IPS DF 4.7 (cell line): ENCODE measurements at regions not wholly inside any gene's neighbourhood (a gene's known extent, or its start where the extent isn't known, plus 50 kb on each side); places are given as distances from the start of the nearest gene placed in this dataset.
"Not testable (repeated sequence)": the region's sequence is repeated elsewhere in the genome, so short reads cannot be mapped to it uniquely, and the experiment has no call there.

ENCODE experiments used
- DNase-seq: peaks from one replicate; pipeline ENCODE4 v3.0.0-alpha.2; 2013; ENCODE audit warnings: low spot score; ENCODE audit errors: extremely low read depth

DNA sequence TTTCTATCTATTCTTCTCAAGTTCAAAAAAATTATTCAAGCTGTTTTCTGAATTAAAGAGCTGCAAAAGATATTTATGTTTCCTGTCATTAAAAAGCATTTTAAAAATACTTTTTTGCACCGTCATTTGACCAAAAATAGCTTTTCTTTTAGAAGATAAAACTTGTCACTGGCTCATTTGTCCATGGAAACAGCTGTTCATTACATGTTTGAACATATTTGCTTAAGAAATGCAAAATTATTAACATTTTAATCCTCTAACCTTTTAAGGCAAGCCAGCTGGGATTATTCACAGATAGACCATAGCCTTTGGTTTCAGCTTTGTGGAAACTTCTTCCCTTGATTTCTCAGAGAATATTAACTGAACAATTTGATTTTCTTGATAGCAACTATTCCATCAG is 393.9 kb downstream of the TUSC1 start:
- DNase-seq, result no peak

DNA sequence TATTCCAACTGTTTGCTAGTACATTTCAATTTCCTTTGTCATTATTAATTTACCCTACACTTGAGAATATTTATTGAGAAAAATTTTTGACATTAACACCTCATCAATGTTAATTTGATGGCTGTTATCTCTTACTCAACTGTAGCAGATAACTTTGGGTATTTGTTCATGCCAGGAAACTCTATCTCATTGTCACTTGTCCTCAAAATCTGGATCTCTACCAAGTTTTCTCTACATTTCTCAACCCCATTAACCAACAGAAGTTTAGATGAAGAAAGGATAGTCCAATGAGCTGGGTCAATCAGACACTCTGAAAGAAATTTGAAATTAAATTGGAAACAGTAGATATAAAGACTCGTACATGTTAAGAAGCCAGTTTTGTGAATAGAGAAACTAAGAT is 395.3 kb downstream of the TUSC1 start:
- DNase-seq, result no peak

DNA sequence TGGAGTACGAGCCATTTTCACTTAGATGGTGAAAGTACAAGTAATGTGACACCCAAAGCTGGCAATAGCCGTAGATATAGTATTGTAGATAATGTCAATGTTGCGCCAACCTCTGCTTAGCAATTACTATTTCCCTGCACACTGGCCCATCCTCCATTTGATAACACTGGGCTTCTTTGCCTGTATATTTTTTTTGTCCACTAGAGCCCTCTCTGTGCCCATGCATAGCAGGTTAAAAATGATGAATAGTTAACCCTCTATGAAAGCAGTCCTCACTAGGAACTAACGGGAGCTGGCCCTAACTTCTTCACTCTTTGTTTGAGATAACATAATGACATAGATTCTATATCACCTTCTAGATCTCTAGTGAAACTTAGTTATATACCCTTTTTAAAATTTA is 416.8 kb downstream of the TUSC1 start:
- DNase-seq, result no peak

DNA sequence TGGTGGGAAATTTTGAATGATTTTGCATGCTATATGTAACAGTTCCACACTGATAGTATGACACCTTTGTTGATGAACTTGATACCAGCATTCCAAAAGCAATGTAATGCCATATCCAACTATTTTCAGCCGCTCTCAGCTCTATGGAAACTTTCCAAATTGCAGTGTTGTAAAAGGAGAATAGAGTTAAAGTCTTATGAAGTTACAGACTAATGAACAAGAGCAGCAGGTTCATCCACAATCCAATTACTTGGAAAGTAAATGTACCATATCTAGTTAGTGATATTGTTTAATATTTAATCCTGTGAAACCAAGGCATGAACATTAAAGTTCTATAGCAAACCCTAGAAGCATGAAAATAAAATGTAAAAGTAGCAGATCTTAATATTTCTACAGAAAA is 418.2 kb downstream of the TUSC1 start:
- no peak for DNase-seq

DNA sequence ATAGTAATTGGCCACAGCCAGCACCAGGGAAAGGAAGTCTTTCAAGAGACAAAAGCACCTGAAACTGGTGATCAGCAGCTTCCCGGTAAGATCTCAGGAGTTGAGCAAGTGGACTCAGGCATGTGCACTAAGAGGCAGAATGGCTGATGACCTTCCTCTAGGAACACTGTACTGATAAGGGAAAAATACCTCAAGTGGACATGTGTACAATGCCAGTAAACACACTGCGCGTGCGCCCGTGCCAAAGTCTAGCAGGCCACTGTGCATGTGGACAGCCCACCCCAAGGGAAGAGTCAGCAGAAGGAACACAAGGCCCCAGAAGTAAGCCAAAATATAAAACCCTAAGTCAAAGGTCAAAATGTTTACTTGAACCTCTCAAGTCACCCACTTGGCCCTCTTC is 423.0 kb downstream of the TUSC1 start:
- DNase-seq, result no peak

DNA sequence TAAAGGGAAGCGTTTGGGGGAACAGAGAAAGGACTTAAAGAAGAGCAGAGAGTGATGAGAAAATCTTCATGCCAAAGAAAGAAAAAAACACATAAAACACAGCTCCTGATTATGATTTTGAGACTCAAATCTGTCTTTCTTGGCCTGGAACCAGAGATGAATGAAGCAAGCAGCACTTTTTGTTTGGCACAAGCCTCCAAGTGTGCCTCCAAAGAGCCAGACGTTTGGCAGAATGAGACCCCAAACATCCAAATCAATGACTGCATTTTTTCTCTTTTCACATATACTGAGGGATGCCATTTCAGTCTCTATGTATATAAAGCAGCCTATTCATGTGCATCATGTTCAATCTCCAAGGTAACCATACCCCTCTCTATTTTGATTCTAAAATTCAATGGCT is 424.2 kb downstream of the TUSC1 start:
- DNase-seq, result no peak

DNA sequence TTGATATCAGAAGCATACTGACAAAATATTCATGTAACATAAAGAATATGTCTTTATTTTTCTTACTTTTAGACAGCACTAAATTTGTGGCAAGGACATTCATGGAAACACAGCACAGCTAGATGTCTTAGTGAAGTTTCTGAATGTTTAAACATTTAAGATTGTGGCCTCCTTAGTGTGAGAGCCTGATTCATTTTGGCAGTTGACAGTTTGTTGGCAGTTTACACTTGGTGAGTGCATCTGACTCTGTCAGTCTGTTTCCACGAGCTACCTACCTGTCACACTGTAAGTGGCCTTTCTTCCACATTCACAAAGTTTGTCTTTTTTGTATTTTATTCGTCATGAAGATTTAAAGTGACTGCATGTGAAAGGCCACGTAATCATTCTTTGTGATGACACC is 436.8 kb downstream of the TUSC1 start:
- DNase-seq, result no peak

DNA sequence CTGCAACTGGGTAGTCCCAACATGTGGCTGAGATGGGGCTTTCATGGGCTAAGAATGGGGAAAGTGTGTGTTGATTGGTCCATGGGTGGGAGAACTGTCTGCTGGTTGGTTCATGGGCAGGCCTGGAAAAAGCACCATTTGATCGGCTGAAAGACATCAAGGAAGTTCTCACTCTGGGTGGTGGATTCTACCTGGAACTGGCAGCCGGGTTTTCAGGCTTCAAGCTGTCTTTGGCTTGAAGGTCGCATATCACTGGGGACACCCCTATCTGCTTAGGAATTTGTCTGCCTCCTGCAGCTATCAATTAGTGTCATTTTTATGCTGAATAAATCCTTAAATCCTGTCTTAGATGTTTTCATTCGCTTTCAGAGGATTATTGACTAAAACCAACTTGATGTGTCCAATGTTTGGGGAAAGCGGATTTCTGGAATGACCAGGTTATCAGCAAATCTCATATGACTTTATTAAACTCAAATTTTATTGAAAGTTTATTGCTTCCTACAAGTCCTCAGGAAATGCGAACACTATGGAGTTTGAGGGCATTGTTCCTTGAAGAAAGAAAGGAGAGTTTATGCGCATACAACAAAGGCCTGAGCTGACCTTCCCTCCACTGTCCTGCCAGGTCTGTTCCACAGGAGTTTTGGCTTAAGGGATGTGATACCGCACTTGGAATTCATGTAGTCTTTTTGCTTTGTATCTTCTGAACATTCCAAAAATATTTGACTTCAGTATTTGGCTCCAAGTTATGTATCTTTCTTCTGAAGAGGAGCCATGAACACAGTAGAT is 451.1 kb downstream of the TUSC1 start:
- no peak for DNase-seq

DNA sequence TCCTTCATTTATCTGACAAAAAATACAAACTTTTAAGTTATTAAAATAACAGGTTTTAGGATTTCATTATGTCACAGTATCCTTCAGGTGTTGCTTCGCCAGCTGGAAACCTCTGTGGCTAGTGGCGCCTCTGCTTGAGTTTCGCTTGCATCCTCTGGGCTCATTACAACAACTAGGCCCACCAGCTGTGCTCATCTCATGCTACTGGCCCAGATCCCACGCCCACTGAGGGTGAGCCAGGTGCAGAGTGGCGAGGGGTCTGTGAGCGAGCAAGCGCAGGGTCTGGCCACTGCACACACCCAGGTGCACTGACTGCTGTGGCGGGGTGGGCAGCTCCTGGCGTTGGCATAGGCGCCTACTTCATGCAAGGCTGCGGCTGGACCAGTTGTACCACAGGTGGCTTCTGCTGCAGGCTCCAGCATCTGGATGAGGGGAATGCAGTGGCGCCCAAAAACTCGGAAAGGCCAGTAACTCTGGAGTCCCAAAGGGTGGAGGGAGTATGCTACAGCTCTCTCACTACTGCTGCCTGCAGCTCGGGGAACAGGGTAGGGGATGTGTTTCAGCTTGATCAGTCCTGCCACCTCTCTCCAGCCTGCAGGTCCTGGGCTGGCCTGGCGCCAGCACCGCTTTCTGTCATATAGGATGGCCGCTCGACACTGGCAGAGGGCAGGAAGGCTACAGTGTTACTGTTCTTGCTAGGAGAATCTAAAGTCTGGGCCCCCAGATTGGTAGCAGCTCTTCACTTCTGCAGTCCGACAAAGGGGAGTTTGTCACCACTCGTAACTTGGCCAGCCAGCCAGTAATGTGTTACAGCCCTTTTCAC is 452.1 kb downstream of the TUSC1 start:
- no peak for DNase-seq

DNA sequence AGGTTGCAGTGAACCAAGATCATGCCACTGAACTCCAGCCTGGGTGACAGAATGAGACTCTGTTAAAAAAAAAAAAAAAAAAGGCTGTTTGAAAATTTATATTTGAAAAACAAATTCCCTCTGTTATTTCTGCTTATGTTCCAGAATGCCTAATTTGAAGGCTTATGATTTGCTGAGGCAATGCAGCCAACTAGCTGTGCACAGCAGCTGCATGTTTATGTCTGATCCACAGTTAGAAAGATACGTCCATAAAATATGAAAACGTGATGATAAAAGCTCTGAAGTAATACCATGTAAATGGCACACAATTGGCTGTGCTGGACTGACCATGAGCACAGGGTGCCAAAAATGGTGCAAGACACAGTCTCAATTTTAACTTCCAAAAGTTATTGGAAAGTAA is 453.2 kb downstream of the TUSC1 start:
- no peak for DNase-seq

DNA sequence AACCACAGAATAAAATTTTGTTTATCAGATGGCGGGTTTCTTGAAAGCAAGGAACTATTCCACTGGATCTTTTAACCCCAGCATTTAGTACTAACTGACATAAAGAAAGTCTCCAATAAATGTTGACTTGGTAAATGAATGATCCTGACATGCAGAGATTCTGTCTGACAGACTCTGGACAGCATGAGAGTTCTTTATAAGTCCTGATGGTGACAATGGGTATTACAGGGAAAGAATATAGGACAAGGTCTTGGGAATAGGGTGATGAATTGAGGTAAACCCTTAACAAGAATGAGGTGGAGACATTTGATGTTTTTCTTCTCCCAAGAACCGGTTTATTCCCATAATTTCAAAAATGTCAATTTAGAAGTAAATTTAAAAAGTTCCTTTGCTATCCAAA is 453.9 kb downstream of the TUSC1 start:
- no peak for DNase-seq

DNA sequence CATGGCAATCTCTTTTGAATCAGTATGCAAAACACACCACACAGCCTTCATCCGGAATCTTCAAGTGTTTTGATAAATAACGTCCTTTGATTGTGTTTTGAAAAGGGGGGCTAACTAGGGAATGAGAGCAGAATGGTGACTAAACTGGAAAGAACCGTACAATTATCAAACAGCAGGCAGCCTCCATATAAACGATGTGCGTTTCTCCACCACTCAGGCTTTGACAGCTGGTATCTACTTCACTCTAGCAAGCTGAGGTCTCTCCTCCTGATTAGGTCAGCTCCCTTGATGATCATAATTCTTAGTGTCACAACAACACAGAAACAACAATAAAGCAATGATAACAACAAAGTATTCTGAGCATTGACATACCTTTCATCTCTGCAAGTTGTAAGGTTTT is 465.9 kb downstream of the TUSC1 start:
- no peak for DNase-seq

DNA sequence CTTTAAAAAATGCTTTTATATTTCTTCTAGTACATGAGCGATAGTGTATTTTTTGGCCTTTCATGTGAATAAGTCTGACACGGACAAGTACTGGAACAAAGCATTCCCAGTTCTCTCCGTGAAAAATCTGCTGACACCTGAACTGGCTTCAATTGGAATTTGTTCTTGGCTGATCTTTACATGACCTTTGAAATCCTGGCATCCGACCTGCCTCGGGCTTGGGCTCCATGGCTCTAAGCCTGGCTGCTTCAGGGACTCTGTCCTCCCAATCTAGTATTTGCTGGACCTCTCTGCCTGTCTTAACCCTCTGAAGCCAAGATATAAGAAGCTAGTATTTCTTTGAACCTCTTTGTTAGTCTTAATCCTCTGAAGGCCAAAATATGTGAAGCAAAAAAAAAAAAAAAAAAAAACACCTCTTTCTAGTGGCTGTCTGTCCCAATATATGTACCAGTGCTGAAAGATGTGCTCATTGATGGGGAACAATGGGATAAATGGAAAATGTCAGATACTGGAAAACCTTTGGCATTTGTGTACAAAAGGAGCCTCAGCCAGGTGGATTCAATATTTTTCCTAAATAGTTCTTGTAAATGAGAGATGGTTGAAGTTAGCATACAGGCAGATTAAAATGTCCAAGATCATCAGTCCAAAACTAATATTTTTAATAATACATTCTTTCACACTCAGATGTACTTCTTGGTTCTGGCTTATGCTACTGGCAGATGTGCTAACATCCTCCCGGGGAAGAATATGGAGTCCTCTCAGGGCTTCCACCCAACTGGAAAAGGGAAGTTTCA is 470.6 kb downstream of the TUSC1 start:
- DNase-seq, result no peak

DNA sequence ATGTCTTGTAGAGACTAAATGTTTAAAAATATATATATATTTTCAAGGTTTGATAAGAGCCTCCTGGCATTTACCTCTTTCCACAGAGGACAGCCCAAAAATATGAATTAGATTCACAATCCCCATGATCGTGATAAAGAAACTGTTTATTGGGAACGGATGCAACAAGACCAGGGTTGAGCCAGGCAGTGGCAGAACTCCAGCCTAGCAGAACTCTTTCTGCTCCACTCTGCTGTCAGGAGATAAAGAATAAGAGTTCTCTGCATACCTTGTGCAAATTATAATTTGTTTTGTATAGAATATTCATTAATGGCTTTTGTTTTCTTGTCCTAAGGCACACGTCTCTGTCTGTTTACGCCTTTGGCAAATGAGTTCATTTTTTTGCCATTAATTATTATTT is 472.2 kb downstream of the TUSC1 start:
- DNase-seq, result no peak

DNA sequence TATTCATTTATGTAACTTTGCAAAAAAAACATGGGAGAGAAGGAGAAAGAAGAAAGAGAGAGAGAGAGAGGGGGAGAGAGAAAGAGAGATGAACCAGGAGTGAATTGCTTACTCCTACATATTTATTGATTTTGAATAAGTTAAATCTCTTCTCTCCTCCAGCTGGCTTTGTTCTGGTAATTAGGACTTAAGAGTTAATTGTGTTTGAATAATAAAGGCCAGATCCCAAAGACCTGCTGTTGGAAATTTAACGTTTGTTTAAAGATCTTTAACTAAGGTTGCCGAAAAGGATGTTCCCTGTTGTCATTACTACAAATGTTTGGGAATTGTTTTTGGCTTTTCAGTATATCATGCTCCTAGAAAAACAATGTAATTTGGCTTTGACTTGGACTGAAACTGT is 473.0 kb downstream of the TUSC1 start:
- DNase-seq, result no peak

DNA sequence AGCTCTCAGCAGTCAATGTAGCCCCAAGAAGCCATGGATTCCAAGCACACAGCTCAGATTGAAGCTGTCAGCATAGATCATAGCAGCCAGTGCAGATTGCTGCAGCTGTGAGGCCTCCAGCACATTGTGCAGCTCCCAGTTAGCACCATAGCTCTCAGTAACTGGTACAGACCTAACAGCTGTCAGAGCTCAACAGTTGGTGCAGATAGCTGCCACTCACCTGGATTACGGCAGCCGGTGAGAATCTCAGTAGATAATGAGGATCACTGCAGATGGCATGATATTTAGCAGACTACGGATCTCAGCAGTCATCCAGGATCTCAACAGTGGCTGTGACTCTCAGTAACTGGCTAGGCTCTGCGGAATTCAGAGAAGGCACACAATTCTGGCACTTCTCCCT is 500.4 kb downstream of the TUSC1 start:
- no peak for DNase-seq

DNA sequence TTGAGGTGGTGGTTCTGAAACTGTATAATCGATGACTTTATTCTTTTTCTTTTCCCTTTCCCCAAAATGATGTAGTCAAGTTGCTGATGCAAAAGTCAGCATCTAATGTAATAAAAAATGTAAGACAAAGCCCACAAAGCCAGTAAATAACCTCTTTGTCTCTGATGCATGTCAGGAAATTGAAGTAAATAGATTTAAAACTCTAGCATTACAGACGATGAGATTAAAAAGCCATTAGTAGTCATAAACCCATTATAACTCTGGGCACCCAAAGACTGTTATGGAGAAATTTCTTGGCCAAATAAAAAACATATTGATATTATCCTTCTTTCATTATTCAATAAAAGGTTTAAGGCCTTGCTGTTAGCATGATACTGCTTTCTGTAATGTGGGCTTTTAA is 548.7 kb downstream of the TUSC1 start:
- no peak for DNase-seq

DNA sequence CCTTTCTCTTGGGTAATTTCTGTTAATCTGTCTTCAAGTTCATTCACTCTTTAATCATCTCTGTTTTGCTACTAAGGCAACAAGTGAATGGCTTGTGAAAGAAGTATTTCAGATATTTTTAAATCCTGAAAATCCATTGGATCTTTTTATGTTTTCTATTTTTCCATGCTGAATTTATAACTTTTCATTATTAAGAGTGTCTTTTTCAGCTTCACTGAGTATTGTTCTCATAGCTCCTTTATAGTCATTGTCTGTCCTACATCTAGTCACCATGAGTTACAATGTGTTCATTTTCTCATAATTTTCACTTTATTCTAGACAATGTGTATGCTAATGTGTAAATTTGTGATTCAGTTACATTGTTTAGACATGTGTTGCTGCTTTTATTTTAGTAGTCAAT is 556.4 kb downstream of the TUSC1 start:
- no peak for DNase-seq

DNA sequence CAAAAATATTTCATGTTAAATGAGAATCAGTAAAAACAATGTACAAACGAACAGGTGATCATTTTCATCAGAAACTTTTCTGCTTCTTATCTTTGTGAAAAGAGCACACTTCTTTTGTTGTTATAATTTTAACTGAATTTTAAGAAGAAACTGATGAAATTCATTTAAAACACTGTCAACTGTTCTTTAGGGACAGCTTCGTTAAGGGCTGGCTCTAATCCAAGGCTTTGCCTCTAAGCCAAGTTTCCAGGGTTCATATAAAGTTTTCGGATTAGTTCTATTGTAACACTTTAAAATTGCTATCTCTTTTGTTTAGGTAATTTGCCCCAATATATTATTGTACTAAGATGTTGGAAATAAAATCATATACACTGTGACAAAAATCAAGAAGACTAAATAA is 559.2 kb downstream of the TUSC1 start:
- DNase-seq, result no peak

DNA sequence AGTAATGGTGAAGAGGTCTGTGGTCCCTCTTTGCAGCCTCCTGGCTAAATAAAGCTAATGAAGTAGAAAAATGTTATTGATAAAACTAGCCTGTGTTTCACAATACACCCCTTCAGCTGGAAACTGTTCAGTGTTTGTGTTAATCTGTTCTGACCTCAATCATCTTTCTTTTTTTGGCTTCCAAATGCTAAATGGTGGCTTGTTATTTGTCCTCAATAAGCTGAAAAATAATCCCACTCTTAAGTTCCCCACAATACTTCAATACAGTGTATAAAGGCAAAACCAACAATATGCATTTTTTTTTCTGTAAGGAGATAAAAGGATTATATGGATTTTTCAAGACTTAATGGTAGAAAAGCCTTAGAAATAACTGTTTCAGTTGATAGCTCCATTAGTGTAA is 560.5 kb downstream of the TUSC1 start:
- DNase-seq, result no peak

DNA sequence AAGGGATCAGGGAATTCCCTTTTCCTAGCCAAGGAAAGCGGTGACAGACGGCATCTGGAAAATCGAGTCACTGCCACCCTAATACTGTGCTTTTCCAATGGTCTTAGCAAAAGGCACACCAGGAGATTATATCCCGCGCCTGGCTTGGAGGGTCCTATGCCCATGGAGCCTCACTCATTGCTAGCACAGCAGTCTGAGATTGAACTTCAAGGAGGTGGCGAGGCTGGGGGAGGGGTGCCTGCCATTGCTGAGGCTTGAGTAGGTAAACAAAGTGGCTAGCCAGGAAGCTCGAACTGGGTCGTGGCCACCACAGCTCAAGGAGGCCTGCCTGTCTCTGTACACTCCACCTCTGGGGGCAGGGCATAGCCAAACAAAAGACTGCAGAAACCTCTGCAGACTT is 556.5 kb upstream of the IZUMO3 start:
- not testable (repeated sequence) for DNase-seq

DNA sequence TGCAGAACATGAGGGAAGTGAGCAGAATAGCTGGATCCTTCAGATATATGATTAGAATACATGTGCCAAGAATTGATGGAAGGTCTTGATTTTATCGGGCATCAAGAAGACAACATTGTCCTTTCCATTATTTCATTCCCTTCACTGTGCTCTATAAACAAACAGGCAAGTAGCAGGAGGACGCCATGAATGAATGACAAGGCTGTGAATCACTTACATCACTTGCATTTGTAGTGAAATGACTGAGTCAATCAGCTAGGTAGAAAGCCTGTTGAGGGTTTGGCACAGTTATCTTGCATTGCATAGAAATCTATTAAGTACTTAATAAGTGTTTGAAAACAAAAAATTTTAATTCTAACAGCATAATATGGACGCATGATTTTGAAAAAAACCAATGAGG is 548.8 kb upstream of the IZUMO3 start:
- no peak for DNase-seq
